NOMO-1 treated with DMSO at 0.1 percent for 48 hours (cell line): ENCODE measurements at regions not wholly inside any gene's neighbourhood (a gene's known extent, or its start where the extent isn't known, plus 50 kb on each side); places are given as distances from the start of the nearest gene placed in this dataset.

ENCODE experiments used
- DNase-seq: peaks from one replicate; lab custom pipeline; 2025; ENCODE audit not compliant: unreplicated experiment; lab: John Stamatoyannopoulos, UW

DNA sequence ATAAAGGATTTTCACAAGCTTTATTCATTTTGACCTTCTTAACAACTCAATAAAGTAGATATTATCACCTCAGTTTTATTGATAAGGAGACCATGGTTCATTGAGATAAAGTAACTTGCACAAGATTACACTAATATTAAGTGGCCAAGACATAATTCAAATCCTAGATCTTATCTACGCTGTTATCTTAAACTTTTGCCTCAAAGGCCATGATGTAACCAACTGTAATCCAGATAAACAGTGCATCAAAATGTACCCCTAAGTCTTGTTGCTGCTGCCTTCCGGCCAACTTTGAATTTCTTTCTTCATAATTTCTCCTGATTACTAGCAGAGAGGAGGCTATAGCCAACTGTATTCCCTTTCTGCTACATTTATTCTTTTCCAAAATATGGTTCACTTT lies 1094.8 kb upstream of the PIK3C3 start:
- DNase-seq, result no peak

DNA sequence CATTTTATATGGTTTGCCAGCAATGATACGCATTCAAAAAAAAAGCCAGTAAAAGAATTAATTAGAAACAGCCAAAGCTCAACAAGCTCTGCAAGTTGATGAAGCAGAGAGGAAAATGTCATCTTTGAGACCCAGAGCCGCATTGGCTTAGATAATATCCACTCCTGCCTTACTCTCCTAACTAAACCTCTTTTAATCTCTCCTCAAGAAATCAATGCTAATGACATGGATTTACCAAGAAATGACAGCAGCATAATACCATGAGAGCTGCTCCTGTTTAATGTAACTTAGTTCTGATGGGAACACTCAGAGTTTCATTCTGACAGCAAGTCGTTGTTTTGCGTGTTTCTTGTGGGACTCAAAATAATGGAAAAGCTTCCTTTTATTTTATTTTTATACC lies 1099.4 kb upstream of the PIK3C3 start:
- no peak for DNase-seq

- DNase-seq, result no peak
These were observed 1102.6 kb upstream of the PIK3C3 start for GRCh38 chr18:40852406-40852805.

GRCh38 chr18:40851014-40851429 lies 1104.0 kb upstream of the PIK3C3 start:
- DNase-seq, result no peak

- no peak for DNase-seq
These were observed 1105.1 kb upstream of the PIK3C3 start for GRCh38 chr18:40849886-40850285.

GRCh38 chr18:40841467-40841866 lies 1113.6 kb upstream of the PIK3C3 start:
- DNase-seq, result no peak

DNA sequence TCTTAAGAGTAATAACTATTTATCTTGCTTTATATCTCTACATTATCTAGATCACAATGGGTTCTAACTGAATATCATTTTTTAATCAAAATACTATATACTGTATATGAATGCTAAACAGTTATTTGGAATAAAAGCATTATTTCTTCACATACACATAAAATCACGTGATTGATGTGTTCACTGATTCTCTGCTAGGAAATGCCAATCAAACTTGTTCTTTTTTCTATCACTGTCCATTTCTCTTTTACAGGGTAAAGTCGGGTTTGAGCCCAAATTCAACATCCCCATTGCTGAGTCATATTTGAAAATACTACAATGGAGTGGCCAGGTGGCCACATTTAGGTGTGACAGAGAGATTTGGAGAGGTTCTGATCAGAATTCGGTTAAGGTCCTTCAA lies 1114.0 kb upstream of the PIK3C3 start:
- no peak for DNase-seq

- no peak for DNase-seq
These were observed 1122.7 kb upstream of the PIK3C3 start for GRCh38 chr18:40832362-40832761.

- DNase-seq, result no peak
These were observed 1130.7 kb upstream of the PIK3C3 start for GRCh38 chr18:40824291-40824690.

GRCh38 chr18:40821596-40822243 lies 1133.3 kb upstream of the PIK3C3 start:
- DNase-seq, result no peak

GRCh38 chr18:40812981-40813515 lies 1142.0 kb upstream of the PIK3C3 start:
- no peak for DNase-seq

GRCh38 chr18:40810372-40810771 lies 1144.7 kb upstream of the PIK3C3 start:
- DNase-seq, result no peak

DNA sequence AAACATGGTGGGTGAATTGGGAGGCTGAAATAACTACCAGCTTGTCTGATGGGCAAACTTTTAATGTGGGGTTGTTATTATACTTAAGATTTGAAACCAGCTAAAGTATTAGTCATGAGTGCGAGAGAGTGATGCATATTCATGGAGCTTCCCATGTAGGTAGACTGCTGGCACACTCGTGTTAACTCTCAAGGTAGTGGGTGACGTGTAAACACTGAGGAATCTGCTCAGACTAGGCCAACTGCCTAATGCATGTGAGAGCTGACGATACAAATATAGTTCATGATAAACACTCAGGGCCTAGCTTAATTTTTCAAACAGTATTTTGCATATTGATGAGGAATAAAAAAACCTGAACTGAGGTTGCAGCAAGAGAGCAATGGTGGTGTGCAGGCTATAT lies 1165.7 kb upstream of the PIK3C3 start:
- no peak for DNase-seq

- DNase-seq, result no peak
These were observed 1172.4 kb upstream of the PIK3C3 start for GRCh38 chr18:40782453-40783130.

DNA sequence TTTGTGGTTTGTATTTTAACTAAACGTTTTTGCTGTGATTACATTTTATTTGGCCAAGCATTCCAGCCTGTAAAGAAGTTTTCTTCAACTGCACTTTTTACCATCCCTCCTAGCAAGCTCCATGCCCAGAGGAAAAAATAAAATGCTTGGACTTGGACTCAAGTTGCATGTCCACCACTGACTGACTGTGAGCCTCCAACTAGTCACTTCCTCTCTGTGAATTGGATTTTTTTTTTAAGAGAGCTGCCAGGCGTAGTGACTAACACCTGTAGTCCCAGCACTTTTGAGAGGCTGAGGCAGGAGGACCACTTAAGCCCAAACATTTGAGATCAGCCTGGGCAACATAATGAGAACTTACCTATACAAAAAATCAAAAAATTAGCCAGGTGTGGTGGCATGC lies 1185.2 kb upstream of the PIK3C3 start:
- no peak for DNase-seq

- no peak for DNase-seq
These were observed 1194.8 kb upstream of the PIK3C3 start for GRCh38 chr18:40760251-40760650.

DNA sequence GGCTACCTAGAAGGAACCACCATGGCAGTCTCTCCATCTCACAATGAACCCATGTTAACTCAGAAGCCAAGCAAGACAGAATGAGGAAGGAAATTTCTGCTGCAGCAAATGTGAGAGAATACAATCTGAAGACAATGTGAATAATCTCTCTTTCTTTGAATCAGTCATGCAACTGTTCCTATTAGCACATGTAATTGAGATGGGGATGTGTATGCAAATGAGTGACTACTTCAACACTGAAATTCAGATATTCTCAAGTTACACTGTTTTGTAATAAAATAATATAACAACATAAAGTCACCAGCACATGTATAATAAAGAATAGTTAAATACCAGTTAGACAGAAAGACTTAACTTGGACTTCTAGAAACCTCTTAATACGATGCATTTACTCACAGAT lies 1200.6 kb upstream of the PIK3C3 start:
- no peak for DNase-seq

- DNase-seq, result no peak
These were observed 1202.7 kb upstream of the PIK3C3 start for GRCh38 chr18:40752316-40752715.

DNA sequence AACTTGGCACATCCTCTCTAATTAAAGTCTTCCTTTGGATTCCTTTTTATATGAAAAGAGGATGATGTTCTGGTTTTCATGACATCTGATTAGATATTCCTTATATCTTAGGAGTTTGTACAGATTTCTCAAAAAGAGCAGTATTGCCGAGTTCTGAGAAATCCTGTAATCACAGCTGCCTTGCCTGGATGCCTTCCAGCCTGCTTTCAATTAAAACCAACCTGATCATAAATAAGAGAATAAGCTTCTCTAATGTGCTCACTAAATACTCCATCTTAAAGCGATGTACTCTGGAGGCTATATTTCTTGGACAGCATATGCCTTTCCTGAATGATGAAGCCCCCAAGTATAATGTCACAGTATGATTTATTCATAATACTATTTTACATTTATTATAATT lies 1203.8 kb upstream of the PIK3C3 start:
- DNase-seq, result no peak

DNA sequence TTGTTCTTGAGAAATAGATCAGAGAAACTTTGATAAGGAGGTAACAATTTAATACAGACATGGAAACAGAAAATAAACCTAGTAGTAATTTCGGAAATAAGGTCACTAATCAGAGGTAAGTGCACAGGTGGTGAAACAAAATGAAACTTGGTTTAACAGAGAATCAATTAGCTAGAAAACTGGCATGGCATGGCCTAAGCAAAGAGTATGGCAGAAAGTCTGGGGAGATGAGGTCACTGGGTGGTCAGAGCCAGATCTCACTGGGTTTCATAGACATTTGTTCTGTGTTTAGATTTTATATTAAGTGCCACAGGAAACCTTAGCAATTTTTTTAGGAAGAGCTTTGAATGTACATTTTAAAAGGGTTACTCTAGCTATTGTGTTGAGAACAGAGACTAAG lies 1216.0 kb upstream of the PIK3C3 start:
- DNase-seq, result no peak

GRCh38 chr18:40738321-40738880 lies 1216.6 kb upstream of the PIK3C3 start:
- DNase-seq, result no peak

DNA sequence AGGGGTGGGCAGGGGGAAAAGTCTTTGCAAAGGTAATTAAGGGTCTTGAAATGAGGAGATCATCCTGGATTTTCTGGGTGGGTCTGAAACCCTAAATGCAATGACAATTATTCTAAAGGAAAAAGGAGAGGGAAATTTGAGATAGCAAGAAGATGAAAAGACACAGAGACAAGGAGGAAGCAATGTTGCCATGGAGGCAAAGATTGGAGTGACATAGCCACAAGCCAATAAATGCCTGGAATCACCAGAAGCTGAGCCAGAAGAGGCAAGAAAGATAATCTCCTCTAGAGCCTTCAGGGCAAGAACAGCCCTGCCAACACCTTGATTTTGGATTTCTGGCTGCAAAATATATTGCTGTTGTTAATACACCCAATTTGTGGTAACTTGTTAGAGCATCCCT lies 1246.3 kb upstream of the PIK3C3 start:
- no peak for DNase-seq
